Heart left ventricle (tissue), 16 donors: ENCODE measurements at regions not wholly inside any gene's neighbourhood (a gene's known extent, or its start where the extent isn't known, plus 50 kb on each side); places are given as distances from the start of the nearest gene placed in this dataset.

ENCODE experiments used
- ATAC-seq, 4 donors: fragments of 200-7000 bp; cut with Tn5 transposase; one replicate each; pipeline ENCODE4 v1.9.1; 2020 to 2022; ENCODE audit warnings: moderate library complexity in 4 of 4, mild to moderate bottlenecking in 3 of 4, moderate number of reproducible peaks in 1 of 4
- DNase-seq, 5 donors: peaks; one replicate each; pipeline ENCODE4 v3.0.0-alpha.2; 2020
- H3K27ac ChIP-seq, 12 donors: fragments of 200-600 bp; sonication (generic) in 4 of 12; one replicate each; pipeline versions ENCODE4 v1.5.0 to v1.8.0; 2016 to 2022; ENCODE audit warnings: mild to moderate bottlenecking in 2 of 12
- H3K27me3 ChIP-seq, 9 donors: fragments of 200-600 bp; sonication (generic) in 2 of 9; one replicate each; pipeline versions ENCODE4 v1.5.1 to v1.8.0; 2016 to 2022; ENCODE audit warnings: mild to moderate bottlenecking in 3 of 9
- H3K36me3 ChIP-seq, 9 donors: fragments of 200-600 bp; sonication (generic) in 2 of 9; one replicate each; pipeline versions ENCODE4 v1.5.0 to v1.8.0; 2018 to 2022; ENCODE audit warnings: mild to moderate bottlenecking in 2 of 9
- H3K4me1 ChIP-seq, 12 donors: fragments of 200-600 bp; sonication (generic) in 4 of 12; one replicate each; pipeline versions ENCODE4 v1.5.0 to v1.8.0; 2016 to 2022; ENCODE audit warnings: mild to moderate bottlenecking in 3 of 12
- H3K4me3 ChIP-seq, 12 donors: fragments of 200-600 bp; sonication (generic) in 4 of 12; one replicate each; pipeline versions ENCODE4 v1.5.0 to v1.8.0; 2017 to 2022; ENCODE audit warnings: mild to moderate bottlenecking in 9 of 12, moderate library complexity in 4 of 12
- H3K9me3 ChIP-seq, 12 donors: fragments of 200-600 bp; sonication (generic) in 4 of 12; one replicate each; pipeline versions ENCODE4 v1.5.0 to v1.8.0; 2016 to 2022; ENCODE audit warnings: mild to moderate bottlenecking in 1 of 12
- CTCF ChIP-seq, 12 donors: fragments of 200-600 bp; sonication (generic) in 4 of 12; IDR thresholded peaks; one replicate each; pipeline versions ENCODE4 v1.5.0 to v1.8.0; 2018 to 2022; ENCODE audit warnings: antibody characterized with exemption in 12 of 12, mild to moderate bottlenecking in 5 of 12
- POLR2A ChIP-seq, 2 donors: fragments of 450-650 bp; IDR thresholded peaks; one replicate each; pipeline ENCODE4 v1.6.1; 2017; ENCODE audit warnings: antibody characterized with exemption in 2 of 2, mild to moderate bottlenecking in 2 of 2, moderate library complexity in 2 of 2
- WGBS, 4 donors: extraction: QIAGEN DNeasy Blood & Tissue Kit in 2 of 4; methylation state at CpG; one replicate each; pipeline versions ENCODE4 v1.1.5 to v1.1.7; 2013 to 2018; 5-methylcytosine and 5-hydroxymethylcytosine counted together
- intact Hi-C, 10 donors: fragments of 100-400 bp; cut with DNase I; formaldehyde crosslinking; loops; one replicate each; pipeline versions ENCODE4 v1.11.1 to v1.14.2; 2022
- donor health status: ischemic (EF 13 %, LVEDD 7.1; RV severe dilation, severe dysfunction).
- donor health status: healthy with polysubstance abuse.
- donor health status: DM: no; HTN: yes; CAD: no.
- donor health status: DM: no; HTN: no; CAD: no.
- donor health status: ischemic (EF 25% LVEDD 6.9; RV normal size, moderate dysfunction).
- donor health status: ischemic (EF 25% LVEDD 5.7; RV mildly dilated, moderate dysfunction).
- donor health status: healthy.
- donor health status: DM: yes; HTN: yes; CAD: no.
- donor health status: ischemic (EF 35%, LVEDD 5.7; RV mildly dilated, moderate dysfunction).
- donor health status: nonischemic (EF 11% LVEDD 7.7; RV severe dilation, severe dysfunction).
- donor health status: DM: yes; HTN: yes; CAD: no.
- donor health status: PGD.
- donor health status: ischemic (EF 29% LVEDD 5.4; RV normal size, mild dysfunction).
- donor health status: nonischemic (EF 23%, LVEDD 6.1; RV moderate dilation, normal function).

DNA sequence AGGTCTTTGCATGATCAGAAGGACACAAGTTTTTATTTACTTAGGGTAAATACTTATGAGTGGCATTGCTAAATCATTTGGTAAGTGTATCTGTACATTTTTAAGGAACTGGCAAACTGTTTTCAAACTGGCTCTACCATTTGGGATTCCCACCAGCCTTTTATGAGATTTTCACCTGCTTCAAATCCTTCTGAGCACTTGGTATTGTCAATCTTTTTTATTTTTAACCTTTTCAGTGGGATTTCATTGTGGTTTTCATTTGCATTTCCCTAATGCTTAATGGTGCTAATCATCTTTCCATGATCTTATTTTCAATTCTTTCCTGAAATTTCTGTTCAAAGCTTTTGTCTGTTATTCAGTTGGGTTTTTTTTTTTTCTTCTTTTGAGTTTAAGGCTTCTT lies 475.6 kb downstream of the MAN2A1 start:
- intact Hi-C loops: loop anchor here in 1 of 10 donors (5.0 kb wide), 1 partner anchor 183 kb away; no protein-coding TSS in a partner anchor
- TF ChIP-seq POLR2A (IDR thresholded peaks at IDR 0.05) (no peak), CTCF (IDR thresholded peaks at IDR 0.05) (no peak)
- Histone ChIP-seq H3K36me3 (no peaks in the 10 kb centered on the region), H3K4me1 (no peaks in the 10 kb centered on the region), H3K27ac (no peak overlapping the region), H3K4me3 (no peak overlapping the region), H3K27me3 (no peaks in the 10 kb centered on the region), H3K9me3 (peaks cover 0 to 6% (median under 1%) of the 10 kb centered on the region in 12 donors)
- DNase-seq (no peak), ATAC-seq (no peak)

DNA sequence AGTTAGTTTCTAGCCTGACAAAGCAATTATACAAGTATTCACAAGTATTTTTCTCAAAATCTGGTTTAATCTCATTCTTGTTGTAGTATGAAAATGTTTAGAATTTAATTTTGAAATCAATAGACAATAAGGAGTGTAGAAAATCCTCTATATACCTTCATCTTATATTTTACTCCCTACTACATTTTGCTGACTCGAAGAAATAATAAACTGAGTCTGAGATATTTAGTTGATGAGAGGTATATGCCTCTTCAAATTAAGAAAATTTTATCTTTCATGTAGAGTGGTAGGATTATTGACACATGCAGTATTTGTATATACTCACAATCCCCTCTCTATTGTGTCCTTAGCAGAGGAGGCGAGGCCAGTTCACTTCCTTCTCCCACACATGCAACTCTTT lies 477.7 kb downstream of the MAN2A1 start:
- Histone ChIP-seq H3K4me3 (no peak overlapping the region), H3K27me3 (no peaks in the 10 kb centered on the region), H3K4me1 (no peaks in the 10 kb centered on the region), H3K27ac (no peak overlapping the region), H3K9me3 (peaks cover 0 to 19% (median 5%) of the 10 kb centered on the region in 12 donors), H3K36me3 (no peaks in the 10 kb centered on the region)
- DNase-seq (no peak), ATAC-seq (no peak)
- no peak for TF ChIP-seq POLR2A (IDR thresholded peaks at IDR 0.05)
- TF ChIP-seq CTCF (IDR thresholded peaks at IDR 0.05): no peak
- intact Hi-C loops: loop anchor here in 1 of 10 donors (5.0 kb wide), 1 partner anchor 185 kb away; no protein-coding TSS in a partner anchor
- 87 to 98% (median 91%) methylated on average over 2 of the region's 2 CpGs for WGBS, 4 donors

DNA sequence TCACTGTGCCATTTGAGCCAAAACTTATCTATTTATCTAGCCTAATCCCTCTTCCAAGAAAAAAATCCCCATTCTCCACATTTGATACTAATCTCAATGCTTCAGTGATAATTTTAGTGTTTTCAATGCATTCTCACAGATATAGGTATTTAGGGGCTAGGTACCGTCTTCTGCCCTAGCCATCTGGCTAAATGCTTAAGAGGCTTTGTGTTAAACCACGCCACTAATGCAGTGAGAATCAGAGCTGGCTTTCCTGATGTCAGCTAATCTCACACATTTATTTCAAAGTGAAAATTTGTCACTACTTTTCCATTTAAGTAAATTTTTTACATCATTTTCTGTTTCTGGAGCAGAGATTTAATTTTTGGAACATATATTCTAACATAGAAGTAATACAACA lies 479.7 kb downstream of the MAN2A1 start:
- Histone ChIP-seq H3K27me3 (no peaks in the 10 kb centered on the region), H3K9me3 (peaks cover 0 to 19% (median 5%) of the 10 kb centered on the region in 12 donors), H3K4me3 (no peak overlapping the region), H3K27ac (no peak overlapping the region), H3K36me3 (no peaks in the 10 kb centered on the region), H3K4me1 (no peaks in the 10 kb centered on the region)
- intact Hi-C loops: loop anchor here in 1 of 10 donors (5.0 kb wide), 1 partner anchor 187 kb away; no protein-coding TSS in a partner anchor
- TF ChIP-seq CTCF (IDR thresholded peaks at IDR 0.05) (no peak), POLR2A (IDR thresholded peaks at IDR 0.05) (no peak)
- ATAC-seq (no peak), DNase-seq (no peak)
- WGBS, 4 donors: 73 to 84% (median 82%) methylated on average over 2 of the region's 2 CpGs

- Histone ChIP-seq H3K36me3 (no peaks in the 10 kb centered on the region), H3K4me1 (no peaks in the 10 kb centered on the region), H3K27ac (no peak overlapping the region), H3K4me3 (no peak overlapping the region), H3K9me3 (no peaks in the 10 kb centered on the region), H3K27me3 (no peaks in the 10 kb centered on the region)
- intact Hi-C loops: no loop called here
- no peak for TF ChIP-seq POLR2A (IDR thresholded peaks at IDR 0.05)
- no peak for TF ChIP-seq CTCF (IDR thresholded peaks at IDR 0.05)
- DNase-seq (no peak), ATAC-seq (no peak)
- WGBS, 4 donors: 72 to 91% (median 81%) methylated on average over 2 of the region's 2 CpGs
Observed at GRCh38 chr5:110177729-110178128, 488.0 kb downstream of the MAN2A1 start.
